Smooth muscle cell of the brain vasculature (primary cell): ENCODE measurements at regions not wholly inside any gene's neighbourhood (a gene's known extent, or its start where the extent isn't known, plus 50 kb on each side); places are given as distances from the start of the nearest gene placed in this dataset.
"Not testable (repeated sequence)": the region's sequence is repeated elsewhere in the genome, so short reads cannot be mapped to it uniquely, and the experiment has no call there.

Experiments
- DNase-seq: peaks from one replicate; pipeline ENCODE4 v3.0.0-alpha.2; 2012; ENCODE audit warnings: low read depth, low spot score

DNA sequence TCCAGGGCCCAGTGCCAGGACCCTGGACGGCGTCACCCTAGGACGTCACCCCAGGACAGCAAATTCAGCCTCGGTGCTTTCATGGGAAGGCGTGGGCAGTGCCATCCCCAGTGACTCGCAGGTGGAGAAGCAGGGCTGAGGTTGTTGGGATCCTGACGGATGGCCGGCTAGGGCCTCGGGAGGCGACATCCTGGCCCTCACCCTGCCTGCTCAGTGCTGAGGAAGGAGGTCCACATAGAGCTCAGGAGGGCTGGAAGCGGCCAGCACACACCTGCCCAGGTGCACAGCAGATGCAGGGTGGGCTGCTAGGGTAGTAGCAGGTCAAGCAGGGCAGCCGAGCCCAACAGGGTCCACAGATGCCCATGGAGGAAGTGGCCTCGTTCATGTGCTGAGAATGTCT, 482.0 kb upstream of the SALL3 start:
- DNase-seq: no peak

DNA sequence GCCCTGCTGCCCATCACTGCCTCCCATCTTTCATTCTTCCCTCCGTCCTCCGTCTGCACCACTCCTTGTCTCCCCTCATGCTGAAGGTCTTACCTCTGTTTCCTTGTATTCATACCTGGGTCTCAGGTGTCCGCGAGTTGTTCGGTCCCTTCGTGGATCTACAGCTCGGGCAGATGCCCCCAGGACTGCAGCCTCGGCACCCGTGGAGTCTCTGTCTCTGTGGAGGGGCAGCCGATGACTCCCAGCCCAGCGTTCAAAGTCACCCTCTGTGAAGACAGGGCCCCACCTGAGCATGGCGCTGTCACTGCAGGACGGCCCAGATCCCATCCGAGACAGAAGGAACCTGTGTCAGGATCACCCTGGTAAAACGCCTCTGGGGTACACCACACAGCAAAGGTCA, 480.0 kb upstream of the SALL3 start:
- no peak for DNase-seq

DNA sequence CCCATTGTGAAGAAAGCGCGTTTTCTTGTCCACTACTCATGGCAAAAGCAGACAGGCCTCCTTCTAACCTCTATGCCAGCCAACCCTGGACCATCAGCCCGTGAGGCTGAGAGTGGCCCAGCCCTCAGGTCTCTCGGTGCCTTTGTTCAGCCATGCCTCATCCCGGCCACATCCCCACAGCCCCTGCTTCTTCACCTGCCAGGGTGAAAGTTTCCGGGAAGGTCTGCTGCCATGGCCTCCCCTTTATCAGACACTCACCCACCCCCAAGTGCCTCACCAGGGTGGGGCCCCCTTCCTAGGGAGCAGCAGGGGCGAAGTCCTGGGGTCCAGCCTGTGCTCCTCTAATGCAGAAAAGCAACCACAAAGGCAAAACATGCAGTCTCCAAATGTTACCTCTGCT, 478.4 kb upstream of the SALL3 start:
- DNase-seq: no peak

DNA sequence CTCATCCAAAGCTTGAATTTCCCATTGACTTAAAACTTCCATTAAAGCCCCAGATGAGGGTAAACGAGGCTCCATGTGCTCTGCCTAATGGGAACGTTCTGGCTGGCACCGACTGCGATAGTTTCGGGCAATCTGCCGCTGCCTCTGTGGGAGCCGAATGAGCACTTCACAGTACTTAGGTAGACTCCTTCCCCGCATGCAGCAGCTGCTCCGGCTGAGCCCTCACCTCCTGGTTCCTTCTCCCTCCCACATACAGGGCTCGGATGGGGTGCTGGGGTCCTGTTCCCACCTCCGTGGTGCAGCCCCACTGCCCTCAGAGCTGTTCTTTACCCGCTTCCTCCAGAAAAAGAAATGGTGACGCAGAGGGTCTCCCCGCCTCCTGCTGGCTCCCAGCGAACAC, 476.5 kb upstream of the SALL3 start:
- DNase-seq: no peak

DNA sequence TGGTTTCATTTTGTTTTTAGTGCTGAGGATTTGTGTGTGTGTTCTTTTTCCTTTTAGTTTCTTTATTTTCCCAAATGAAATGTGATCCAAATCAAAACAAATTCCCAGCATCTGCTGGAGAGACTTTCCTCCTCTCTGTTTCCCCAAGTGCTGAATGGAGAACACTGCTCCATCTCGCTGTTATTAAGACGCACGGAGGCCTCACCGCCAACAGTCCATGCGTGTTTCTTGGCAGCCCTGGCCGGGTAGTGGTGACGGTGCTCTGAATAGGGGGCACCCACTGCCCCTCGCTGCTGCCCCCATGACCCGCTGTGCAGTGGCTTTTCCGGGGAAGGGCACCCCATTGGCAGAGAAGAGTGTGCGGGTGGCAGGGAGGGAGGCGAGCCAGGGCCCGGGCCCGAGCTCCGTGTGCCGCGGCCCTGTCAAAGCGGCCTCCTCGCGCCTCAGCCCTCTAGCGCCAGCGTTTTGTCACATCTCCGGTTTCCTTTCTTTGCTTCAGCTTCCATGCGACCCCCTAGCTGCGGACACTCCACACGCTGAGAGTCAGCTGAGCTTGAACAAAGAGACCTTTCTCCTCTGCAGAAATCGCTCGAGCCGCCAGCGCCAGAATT, 473.7 kb upstream of the SALL3 start:
- no peak for DNase-seq

DNA sequence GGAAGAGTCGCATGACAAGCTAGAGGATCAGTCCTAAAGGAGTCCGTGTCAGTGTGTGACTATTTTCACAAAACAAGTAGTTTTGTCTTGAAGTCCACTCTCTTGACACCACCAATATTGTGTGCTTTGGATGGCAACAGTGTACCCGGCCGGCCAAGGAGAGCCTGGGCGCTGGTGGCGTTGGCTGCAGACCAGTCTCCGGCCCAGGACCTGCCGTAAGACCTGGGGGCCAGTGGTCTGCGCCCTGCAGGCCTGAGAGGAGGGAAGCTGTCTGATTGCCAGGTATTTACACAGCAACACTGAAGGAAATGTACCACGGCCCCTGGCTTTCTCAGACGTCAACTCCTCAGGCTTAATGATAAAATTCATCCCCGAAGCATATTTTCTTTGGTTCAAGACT, 472.4 kb upstream of the SALL3 start:
- no peak for DNase-seq

DNA sequence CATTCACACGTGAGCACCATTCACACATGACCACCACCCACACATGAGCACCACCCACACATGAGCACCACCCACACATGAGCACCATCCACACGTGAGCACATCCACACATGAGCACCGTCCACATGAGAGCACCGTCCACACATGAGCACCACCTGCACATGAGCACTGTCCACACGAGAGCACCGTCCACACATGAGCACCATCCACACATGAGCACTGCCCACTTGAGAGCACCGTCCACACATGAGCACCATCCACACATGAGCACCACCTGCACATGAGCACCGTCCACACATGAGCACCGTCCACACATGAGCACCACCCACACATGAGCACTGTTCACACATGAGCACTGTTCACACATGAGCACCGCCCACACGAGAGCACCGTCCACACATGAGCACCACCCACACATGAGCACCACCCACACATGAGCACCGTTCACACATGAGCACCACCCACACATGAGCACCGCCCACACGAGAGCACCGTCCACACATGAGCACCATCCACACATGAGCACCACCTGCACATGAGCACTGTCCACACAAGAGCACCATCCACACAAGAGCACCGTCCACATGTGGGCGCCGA, 471.3 kb upstream of the SALL3 start:
- DNase-seq: not testable (repeated sequence)

DNA sequence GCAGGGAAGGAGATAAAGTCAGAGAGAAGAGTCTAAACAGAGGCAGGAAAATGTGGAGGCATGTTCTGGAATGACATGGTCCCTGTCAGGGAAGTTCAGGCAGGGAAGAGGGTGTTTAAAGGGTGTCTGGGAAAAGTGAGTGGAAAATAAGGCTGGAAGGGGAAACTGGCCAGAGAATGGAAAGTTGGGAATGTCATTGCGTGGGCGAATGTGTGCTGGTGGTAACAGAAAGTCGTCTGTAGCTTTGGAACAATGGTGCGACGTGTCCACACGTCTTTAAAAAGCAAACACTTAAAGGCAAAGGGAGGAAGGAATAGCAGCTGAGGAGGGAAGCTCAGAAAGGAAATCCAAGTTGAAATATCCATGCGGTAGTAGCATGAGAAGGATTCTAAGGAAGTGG, 469.5 kb upstream of the SALL3 start:
- DNase-seq: no peak

DNA sequence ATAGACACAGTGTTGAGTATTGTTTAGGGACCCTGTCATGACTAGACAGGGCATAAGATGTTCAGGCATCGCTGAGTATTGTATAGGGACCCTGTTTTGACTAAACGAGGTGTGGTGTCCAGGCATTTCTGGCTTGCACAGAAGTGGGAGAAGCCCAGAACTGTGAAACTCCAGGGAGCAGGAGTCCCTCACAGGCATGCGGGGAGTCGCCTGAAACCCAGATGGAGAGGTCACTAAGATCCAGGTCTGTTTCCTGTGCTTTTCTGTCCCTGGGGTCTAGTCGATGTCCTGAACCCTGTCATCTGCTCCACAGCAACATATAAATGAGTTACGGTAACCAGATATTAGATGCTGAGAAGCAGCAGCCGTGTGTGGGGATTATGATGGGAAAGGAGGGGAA, 469.0 kb upstream of the SALL3 start:
- no peak for DNase-seq

DNA sequence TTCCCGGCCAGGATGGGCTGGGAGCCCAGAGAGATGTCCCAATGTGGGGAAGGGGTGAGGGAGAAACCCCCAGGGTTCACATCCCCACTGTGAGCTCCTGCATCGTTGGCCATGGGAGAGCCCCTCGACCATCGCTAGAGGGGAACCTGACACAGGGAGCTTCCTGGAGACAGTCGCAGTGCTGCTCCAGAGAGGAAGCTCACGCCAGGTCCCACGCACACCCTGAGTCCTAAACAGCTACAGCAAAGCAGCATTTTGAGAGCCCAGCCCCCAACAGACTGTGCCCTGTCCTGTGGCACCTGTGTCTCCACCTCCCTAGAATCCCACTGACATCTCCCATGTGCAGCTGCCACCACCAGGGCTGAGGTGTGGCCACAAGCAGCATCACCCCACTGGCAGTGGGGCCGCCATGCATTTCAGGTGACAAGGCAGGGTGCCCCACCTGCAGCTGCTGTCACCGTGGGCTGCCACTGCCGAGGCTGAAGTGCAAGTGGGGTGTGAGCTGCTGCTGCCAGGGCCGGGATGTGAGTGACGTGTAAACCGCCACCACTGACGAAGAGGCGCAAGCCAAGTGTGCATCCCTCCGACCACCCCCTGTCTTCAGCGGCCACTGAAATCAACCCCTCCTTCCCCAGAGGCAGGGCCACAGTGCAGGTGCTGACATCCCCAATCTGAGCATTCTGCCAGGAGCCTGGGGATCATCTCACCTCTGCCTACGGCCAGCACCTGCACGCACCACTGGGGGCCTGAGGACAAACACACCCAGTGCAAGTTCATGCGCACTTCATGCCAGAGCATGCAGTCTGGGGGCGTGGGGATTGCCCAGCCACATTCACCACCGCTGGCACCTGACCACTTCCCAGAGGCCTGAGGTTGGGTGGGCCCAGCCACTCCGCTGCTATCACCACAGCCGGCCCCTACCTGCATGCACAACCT, 467.7 kb upstream of the SALL3 start:
- no peak for DNase-seq

DNA sequence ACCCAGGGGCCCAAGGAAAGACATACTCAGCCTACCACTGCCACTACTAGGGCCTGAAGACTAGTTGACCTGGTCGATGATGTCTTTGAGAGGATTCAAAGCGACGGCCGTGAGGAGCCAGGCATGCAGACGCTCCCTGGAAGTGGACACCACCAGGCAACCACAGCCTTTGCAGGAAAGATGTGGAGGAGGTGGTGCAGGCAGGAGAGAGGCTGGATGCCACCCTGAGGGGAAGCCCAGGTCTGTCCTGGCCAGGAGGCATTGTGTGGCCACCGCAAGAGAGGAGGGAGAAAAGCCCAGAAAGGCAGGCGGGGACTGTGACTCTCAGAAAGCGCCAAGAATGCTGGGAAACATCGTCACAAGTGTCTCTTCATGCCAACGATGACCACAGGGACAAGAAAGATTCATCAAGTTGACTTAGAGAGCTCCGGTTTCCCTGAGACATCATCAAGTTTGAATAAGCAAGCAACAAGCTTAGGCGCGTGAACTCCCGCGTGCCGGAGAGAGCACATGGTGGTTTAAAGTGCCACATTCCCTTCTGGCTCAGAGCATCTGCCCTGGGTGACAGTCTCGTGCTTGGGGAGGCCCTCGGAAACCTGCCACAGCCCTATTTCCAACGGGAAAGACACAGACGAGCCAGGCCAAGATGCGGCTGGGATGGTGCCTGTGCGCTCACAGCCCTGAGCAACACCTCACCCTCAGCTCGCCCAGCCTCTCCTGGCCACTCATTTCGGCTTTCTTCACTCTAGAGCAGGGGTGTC, 464.5 kb upstream of the SALL3 start:
- no peak for DNase-seq

DNA sequence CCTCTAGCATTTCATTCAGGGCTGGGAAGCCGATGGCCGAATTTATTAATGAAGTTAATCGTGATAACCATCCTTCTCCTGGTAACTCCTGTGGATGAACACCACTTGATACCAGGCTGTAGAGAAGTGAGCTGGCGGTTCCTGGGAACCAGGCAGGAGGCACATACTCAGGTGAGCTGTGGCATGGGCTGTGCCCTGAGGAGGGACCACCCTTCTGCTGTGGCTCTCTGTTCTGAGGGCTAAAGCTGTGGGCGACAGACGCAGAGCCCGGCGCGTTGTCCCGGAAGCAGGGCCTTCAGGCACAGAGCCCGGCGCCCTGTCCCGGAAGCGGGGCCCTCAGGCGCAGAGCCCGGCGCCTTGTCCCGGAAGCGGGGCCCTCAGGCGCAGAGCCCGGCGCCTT, 462.3 kb upstream of the SALL3 start:
- no peak for DNase-seq

DNA sequence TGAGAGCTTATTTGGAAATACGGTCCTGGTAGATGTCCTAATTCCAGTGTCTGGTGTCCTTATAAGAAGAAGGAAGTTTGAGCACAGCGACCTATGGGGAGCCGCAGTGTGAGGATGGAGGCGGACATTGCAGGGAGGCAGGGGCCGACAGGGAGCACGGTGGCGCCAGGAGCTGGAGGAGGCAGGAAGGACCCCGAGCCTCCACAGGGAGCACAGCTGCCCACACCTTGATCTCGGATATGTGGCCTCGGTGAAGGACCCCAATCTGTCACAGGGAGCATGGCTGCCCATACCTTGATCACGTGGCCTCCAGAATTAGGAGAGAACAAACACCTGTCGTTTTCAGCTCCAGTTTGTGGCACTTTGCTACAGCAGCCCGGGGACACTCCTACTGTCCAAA, 461.6 kb upstream of the SALL3 start:
- no peak for DNase-seq

DNA sequence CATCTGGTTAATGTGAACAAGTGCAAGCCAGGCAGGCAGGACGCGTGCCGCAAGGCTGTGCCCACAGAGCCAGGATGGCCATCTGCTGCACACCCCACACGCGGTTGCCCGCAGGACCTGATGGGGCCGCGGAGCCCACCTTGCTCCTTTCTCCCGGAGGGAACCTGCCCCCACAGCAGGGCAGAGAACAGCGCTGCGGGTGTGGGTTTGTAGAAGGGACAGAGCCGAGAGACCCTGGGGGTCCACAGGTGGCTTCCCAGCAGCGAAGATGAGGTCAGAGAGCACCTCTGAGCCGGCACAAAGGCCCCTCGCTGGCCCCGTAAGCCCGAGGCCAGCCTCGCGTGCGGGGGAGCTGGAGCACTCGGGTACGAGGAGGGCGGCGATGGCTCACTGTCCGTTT, 460.8 kb upstream of the SALL3 start:
- no peak for DNase-seq

DNA sequence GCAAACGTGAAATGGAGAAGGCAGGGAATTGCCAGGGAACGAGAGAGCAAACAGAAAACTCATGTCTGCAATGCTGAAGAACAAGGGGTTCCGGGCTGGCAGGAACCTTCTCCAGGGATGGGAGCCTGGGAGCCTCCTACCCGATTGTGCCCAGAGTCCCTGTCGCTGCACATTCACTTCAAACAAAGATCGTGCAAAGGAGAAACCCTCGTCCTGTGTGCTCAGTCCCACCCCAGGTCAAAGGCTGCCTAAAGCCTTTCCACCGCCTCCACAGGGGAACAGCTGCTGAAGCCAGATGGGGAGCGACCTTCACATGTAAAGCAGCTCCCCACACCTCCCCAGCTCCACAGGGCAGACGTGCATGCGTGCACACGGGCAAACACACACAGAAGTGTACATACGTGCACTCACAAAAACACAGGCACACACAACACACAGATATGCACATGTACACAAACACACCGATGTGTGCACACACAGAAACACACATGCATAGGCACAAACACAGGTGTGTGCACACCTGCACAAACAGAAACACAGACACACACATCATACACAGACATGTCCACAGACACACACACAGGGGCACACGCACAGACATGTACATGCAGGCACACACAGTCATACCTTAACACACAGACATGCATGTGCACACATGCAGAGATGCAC, 460.1 kb upstream of the SALL3 start:
- DNase-seq: no peak

DNA sequence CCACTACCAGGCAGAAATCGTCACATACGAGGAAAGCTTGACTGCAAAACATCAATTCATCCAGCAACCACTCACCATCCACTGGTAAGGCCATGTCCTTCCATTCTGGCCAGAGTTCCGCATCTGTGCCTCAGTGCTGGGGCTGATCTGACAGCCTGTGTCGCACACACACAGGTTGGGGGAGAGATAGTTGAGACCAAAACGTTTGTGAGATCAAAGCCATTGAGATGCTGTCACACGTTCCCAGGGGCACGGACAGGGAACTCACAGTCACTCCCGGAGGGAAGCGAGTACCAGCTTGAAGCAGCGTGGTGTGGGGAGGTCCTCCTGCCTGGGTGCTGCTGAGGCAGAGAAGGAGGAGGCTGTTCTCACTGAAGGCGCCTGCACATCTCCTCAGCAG, 458.5 kb upstream of the SALL3 start:
- DNase-seq: no peak

DNA sequence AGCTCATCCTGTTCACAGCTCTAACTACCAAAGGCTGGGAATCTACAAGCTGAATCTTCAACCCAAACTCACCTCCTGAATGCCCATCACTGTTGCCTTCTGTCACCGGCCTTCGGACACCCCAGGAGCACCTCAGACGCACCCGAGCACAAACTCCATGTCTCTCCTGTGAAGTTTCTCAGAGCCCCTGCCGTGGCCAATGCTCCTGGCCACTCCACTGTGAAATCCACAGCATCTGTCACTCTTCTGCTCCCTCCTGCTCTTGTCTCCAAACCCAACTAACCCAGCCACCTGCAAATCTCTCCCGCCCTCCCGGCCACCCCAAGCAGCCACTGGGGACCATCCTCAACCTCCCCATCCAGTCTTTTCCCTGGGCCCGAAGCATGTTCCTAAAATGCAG, 457.9 kb upstream of the SALL3 start:
- no peak for DNase-seq

DNA sequence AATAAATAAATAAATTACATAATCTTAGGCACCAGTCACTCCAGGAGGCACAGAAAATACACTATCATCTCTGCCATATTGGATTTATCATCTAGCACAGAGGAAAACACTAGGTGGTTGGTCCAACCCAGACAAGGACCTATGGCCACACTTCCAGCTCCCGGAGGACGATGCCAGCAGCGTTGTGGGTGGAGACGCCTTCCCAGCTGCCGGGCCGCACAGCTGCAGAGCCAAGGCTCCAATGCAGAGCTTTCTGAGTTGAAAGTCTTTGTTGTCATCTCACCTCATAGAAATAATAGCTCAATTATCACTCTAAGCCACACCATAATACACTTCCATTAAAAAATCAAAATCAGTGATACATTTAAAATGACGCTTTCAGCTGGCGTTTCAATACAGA, 457.1 kb upstream of the SALL3 start:
- no peak for DNase-seq

DNA sequence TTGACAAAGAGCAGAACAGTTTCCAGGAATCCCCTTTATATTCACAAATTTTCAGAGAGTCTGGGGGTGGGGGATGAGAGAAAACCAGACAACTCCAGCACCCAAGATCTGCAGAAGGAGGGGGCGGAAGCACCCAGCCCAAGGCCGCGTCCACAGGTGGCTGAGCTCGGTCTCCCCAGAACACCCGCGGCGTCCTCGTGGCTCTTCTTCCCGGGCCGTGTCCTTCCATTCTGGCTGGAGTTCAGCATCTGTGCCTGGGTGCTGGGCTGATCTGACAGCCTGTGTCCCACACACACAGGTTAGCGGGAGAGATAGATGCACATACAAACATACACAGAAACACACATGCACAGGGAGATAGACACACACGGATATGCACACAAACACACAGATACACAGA, 455.8 kb upstream of the SALL3 start:
- no peak for DNase-seq

DNA sequence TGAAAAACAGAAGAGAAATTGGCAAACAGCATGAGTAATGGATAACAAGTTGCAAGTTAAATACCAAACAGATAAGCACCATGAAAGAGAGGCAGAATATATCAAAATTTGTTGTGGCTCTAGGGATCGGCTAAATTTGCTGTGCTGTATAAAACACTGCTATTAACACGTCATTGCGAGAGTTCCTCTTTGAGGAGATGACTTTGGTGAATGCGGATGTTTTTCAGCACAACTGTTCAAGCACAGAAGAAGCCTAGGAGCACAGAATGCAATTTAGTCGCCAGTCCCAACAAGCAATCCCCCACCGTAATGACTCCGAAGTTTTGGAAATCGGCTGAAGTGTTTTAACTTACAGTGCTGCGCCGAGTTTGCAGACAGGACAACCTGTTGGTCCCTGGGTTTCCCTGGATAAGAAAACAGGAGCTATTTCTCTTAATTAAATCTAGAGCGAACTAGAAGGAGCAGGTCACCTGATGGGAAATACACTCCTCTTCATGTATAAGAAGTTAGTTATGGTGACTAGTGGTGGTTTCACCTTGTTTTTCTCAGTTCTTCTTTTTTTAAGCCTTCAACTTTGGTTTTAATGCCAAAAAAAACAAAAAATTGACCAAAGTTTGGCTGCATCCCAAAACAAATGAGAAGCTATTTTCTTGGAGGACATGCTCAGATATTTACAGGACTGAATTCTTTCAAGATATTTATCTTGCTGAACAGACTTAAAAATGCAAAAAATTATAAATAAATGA, 454.1 kb upstream of the SALL3 start:
- DNase-seq: no peak

DNA sequence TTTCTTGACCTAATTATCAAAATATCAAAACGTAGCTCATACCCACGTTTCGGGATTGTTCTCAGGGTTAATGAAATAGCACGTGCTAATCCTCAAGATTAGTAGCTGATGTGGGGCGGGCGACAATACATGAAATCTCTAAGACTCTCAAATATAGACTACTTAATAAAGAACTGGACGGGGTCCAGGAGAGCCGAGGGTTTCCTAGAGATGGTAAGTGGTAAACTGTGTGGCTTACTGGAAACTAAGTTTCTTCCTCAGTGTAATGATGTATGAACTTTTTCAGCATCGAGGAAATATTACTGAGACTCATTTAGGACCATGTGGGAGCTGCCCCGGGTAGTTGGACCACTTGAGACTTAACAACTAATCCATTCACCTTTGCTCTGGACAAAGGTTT, 453.3 kb upstream of the SALL3 start:
- no peak for DNase-seq
